Vagina (tissue), 2 donors: ENCODE measurements at regions not wholly inside any gene's neighbourhood (a gene's known extent, or its start where the extent isn't known, plus 50 kb on each side); places are given as distances from the start of the nearest gene placed in this dataset.

ENCODE experiments used
- CTCF ChIP-seq, 3 experiments: fragments of 450-650 bp in 2 of 3; fragments of 200-600 bp in 1 of 3; sonication (generic) in 1 of 3; IDR thresholded peaks; one replicate each; pipeline ENCODE4 v1.5.1; 2017 to 2019; ENCODE audit warnings: antibody characterized with exemption in 3 of 3, mild to moderate bottlenecking in 2 of 3, moderate library complexity in 2 of 3
- POLR2A ChIP-seq, 2 donors: fragments of 450-650 bp; IDR thresholded peaks; one replicate each; pipeline ENCODE4 v1.6.1; 2017; ENCODE audit warnings: antibody characterized with exemption in 2 of 2, mild to moderate bottlenecking in 2 of 2, moderate library complexity in 2 of 2
- POLR2AphosphoS5 ChIP-seq, 2 donors: sonication (generic); formaldehyde crosslinking; IDR thresholded peaks; one replicate each; pipeline ENCODE4 v1.9.0; 2017; ENCODE audit warnings: antibody characterized with exemption in 2 of 2, mild to moderate bottlenecking in 2 of 2, low read depth in 1 of 2; ENCODE audit not compliant: insufficient read depth in 1 of 2

DNA sequence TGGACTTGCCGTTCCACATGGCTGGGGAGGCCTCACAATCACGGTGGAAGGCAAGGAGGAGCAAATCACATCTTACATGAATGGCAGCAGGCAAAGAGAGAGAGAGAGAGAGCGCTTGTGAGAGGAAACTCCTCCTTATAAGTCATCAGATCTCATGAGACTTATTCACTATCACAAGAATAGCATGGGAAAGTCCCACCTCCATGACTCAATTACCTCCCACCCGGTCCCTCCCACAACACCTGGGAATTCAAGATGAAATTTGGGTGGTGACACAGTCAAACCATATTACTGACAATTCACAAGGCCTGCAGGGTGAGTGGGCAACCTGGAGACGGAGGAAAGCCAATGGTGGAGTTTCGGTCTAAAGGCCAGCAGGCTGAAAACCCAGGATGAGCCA is 394.3 kb upstream of the TRAM1L1 start:
- TF ChIP-seq CTCF (IDR thresholded peaks at IDR 0.05), result no peak
- no peak for TF ChIP-seq POLR2AphosphoS5 (IDR thresholded peaks at IDR 0.05; ENCODE audit: insufficient read depth in 1 of 2, low read depth in 1 of 2)
- no peak for TF ChIP-seq POLR2A (IDR thresholded peaks at IDR 0.05)
